ENCODE measurements at regions not wholly inside any gene's neighbourhood (a gene's known extent, or its start where the extent isn't known, plus 50 kb on each side); places are given as distances from the start of the nearest gene placed in this dataset.

DNA sequence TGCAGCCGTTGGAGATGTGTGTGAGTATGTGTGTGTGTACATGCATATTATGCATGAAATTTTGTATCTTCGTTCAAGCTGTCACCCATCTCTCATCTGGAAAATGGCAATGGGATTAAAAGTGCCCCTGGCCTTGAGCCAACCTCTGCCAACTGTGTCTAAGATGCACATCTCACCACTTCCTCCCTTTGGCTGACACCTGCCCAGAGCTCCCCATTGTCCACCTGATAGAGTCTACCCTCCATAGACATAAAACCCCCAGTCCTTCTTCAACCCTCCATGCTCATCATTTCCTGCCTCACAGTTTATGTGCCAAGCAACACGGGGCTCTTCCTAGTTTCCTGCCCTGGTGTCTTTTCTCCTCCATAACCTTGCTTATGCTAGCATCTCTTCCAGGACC, 187.5 kb upstream of the HES1 start:
- H3K4me3 ChIP-seq (ENCODE audit: insufficient read depth, low read depth, low read length): no peak overlapping the region
- H3K27ac ChIP-seq (ENCODE audit: insufficient read depth, low read depth, low read length, poor library complexity, severe bottlenecking): no peak overlapping the region
- peaks cover 20% of the 10 kb centered on the region for H3K4me1 ChIP-seq (ENCODE audit: control insufficient read depth, insufficient read depth, low read length)
- H3K27me3 ChIP-seq (ENCODE audit: control insufficient read depth, insufficient read depth, low read length, poor library complexity, severe bottlenecking): peaks cover 7% of the 10 kb centered on the region
- 95 to 98% methylated on average over 3 of the region's 3 CpGs for WGBS, 2 experiments
- H3K36me3 ChIP-seq (ENCODE audit: control insufficient read depth, insufficient read depth, low read length): no peaks in the 10 kb centered on the region
- H3K9me3 ChIP-seq (ENCODE audit: control insufficient read depth, low read length): no peaks in the 10 kb centered on the region

DNA sequence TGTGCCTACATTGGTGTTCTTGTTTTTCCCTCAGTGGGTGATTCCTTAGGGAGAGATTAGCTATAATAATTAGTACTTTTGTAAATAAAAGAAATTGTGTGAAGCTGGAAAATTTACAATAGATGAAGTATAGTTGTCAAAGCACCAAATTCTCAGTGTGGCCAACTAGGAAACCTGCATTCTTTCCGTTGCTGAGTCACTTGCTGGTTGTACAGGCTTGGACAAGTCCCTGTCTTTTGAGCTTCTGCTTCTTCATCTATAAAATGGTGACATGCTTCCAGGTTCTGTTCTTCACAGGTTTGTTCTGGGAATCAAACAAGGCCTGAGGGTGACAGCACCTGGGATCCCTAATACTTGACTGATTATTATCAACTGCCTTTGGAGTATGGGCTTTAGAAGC, 184.1 kb upstream of the HES1 start:
- no peak overlapping the region for H3K4me3 ChIP-seq (ENCODE audit: insufficient read depth, low read depth, low read length)
- 94% methylated on average over 1 of the region's 1 CpG for WGBS, 2 experiments
- H3K36me3 ChIP-seq (ENCODE audit: control insufficient read depth, insufficient read depth, low read length): no peaks in the 10 kb centered on the region
- H3K27ac ChIP-seq (ENCODE audit: insufficient read depth, low read depth, low read length, poor library complexity, severe bottlenecking): no peak overlapping the region
- H3K4me1 ChIP-seq (ENCODE audit: control insufficient read depth, insufficient read depth, low read length): no peaks in the 10 kb centered on the region
- peaks cover 4% of the 10 kb centered on the region for H3K9me3 ChIP-seq (ENCODE audit: control insufficient read depth, low read length)
- no peaks in the 10 kb centered on the region for H3K27me3 ChIP-seq (ENCODE audit: control insufficient read depth, insufficient read depth, low read length, poor library complexity, severe bottlenecking)

DNA sequence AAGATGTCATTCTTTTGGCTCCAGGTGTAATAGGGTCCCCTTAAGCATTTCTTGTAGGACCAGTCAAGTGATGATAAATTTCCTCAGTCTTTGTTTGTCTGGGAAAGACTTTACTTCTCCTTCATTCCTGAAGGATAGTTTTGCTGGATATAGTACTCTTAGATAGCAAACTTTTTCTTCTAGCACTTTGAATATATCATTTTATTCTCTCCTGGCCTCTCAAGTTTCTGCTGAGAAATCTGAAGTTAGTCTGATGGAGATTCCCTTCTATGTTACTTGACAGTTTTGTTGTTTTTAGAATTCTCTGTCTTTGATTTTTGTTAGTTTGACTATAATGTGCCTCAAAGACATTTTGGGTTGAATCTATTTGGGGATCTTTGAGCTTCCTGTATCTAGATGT, 181.2 kb upstream of the HES1 start:
- Histone ChIP-seq H3K4me1 (ENCODE audit: control insufficient read depth, insufficient read depth, low read length) (no peaks in the 10 kb centered on the region), H3K4me3 (ENCODE audit: insufficient read depth, low read depth, low read length) (no peak overlapping the region), H3K27ac (ENCODE audit: insufficient read depth, low read depth, low read length, poor library complexity, severe bottlenecking) (no peak overlapping the region), H3K9me3 (ENCODE audit: control insufficient read depth, low read length) (peaks cover 4% of the 10 kb centered on the region), H3K36me3 (ENCODE audit: control insufficient read depth, insufficient read depth, low read length) (no peaks in the 10 kb centered on the region), H3K27me3 (ENCODE audit: control insufficient read depth, insufficient read depth, low read length, poor library complexity, severe bottlenecking) (no peaks in the 10 kb centered on the region)

DNA sequence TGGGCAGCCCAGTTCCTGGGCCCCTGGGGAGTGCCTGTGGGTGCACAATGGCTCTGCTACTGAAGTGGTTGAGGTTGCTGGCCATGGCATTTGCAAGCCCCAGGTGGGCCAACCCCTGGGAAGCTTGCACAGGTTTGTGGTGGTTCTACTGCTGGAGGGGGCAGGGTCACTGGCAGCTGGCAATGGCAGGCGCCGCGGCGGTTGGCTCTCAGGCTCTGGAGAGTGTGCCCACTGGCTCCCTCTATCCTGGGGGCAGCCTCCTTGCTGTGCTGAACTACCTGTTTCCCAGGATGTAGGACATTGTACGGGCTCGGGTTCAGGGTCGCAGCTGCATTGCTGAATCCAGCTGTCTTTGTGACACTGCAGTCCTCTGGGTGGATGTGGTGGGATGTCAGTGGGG, 180.2 kb upstream of the HES1 start:
- 94 to 96% methylated on average over 7 of the region's 7 CpGs for WGBS, 2 experiments
- H3K4me1 ChIP-seq (ENCODE audit: control insufficient read depth, insufficient read depth, low read length): peaks cover 2% of the 10 kb centered on the region
- H3K9me3 ChIP-seq (ENCODE audit: control insufficient read depth, low read length): peaks cover 4% of the 10 kb centered on the region
- H3K27ac ChIP-seq (ENCODE audit: insufficient read depth, low read depth, low read length, poor library complexity, severe bottlenecking): no peak overlapping the region
- no peaks in the 10 kb centered on the region for H3K36me3 ChIP-seq (ENCODE audit: control insufficient read depth, insufficient read depth, low read length)
- no peaks in the 10 kb centered on the region for H3K27me3 ChIP-seq (ENCODE audit: control insufficient read depth, insufficient read depth, low read length, poor library complexity, severe bottlenecking)
- no peak overlapping the region for H3K4me3 ChIP-seq (ENCODE audit: insufficient read depth, low read depth, low read length)

DNA sequence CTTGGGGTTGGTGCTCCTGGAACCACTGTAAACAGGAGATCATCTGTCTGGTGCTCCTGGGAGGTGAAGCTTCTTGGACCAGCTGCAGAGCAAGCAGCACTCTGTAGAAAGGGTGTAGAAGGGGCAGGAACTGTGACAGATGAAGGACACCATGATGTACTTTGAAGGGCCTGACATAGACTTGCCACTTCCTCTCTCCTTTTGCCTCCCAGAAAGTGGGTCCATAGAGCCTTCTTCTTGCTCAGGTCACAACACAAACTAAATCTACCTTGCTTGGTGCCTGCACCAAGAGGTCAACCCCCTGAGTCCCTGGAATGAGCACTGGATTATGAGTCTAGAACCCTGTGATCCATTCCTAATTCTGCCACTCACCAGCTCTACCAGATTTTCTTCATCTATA, 176.1 kb upstream of the HES1 start:
- Histone ChIP-seq H3K4me3 (ENCODE audit: insufficient read depth, low read depth, low read length) (no peak overlapping the region), H3K36me3 (ENCODE audit: control insufficient read depth, insufficient read depth, low read length) (no peaks in the 10 kb centered on the region), H3K9me3 (ENCODE audit: control insufficient read depth, low read length) (no peaks in the 10 kb centered on the region), H3K27me3 (ENCODE audit: control insufficient read depth, insufficient read depth, low read length, poor library complexity, severe bottlenecking) (peaks cover 4% of the 10 kb centered on the region), H3K4me1 (ENCODE audit: control insufficient read depth, insufficient read depth, low read length) (peaks cover 13% of the 10 kb centered on the region), H3K27ac (ENCODE audit: insufficient read depth, low read depth, low read length, poor library complexity, severe bottlenecking) (no peak overlapping the region)

DNA sequence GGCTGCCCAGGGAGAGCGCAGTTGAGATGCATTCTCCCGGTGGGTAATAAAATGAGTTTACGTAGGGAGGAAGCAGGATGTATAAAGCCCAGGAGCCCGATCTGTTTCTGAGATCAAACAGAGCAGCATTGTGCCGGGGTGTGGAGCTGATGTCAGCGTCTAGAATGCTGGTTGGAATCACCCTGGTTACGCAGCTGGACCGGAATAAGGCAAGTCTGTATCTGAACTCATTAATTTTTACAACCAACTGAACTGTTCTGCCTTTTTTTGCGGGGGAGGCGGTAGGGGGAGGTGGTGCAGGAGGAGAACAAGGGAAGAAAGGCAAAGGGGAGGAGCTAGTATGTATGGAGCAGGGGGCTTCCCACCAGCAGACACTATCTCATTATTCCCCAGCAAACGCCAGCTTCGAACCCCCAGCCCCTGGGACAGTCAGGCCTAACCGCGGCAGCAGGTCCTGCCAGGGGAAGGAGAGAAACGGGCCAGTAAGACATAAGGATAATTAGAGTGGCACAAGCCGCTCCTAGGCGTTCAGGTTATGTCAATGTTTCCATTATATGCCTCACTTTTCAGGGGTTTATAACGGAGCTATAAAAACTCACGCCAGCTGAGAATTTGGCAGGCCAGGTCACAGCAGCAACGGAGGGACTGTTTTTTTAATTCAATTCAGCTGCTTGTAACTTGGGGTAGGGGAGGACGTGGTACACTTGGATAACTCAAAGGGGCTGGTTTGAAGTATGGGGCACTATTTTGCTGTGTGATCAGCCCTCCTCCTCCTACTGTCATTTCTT, 175.3 kb upstream of the HES1 start:
- H3K4me1 ChIP-seq (ENCODE audit: control insufficient read depth, insufficient read depth, low read length): peaks cover 13% of the 10 kb centered on the region
- H3K9me3 ChIP-seq (ENCODE audit: control insufficient read depth, low read length): no peaks in the 10 kb centered on the region
- H3K4me3 ChIP-seq (ENCODE audit: insufficient read depth, low read depth, low read length): no peak overlapping the region
- 79 to 82% methylated on average over 19 to 20 of the region's 21 CpGs for WGBS, 2 experiments
- no peaks in the 10 kb centered on the region for H3K36me3 ChIP-seq (ENCODE audit: control insufficient read depth, insufficient read depth, low read length)
- peaks cover 4% of the 10 kb centered on the region for H3K27me3 ChIP-seq (ENCODE audit: control insufficient read depth, insufficient read depth, low read length, poor library complexity, severe bottlenecking)
- H3K27ac ChIP-seq (ENCODE audit: insufficient read depth, low read depth, low read length, poor library complexity, severe bottlenecking): no peak overlapping the region

DNA sequence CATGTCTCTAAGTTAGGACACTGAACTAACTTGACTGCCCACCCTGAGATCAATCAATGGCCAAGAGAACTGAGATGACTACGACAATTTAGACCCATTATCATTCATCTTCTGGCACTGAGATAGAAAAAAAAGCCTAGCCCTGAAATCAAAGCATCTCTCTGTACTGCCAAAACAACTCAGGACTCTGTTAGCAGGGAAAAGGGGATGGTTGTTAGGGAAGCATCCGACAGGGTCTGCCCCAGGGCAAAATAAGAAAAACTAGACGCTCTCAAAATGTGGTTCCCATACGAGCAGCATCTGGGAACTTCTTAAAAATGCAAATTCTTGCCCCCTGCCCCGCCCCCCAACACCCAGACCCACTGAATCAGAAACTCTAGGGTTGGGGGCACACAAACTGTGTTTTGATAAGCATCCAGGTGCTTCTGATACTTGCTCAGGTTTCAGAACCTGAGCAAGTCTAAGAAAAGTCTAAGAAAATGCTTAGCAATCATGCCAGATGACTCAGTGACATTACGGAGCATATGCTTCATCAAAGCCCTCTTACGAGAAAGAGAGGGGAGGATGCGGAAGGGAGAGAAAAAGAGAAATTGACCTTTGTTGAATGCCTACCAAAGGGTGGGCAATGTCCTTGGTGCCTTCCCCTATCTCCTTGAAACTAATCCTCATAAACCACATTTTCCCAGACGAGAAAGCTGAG, 172.8 kb upstream of the HES1 start:
- H3K27me3 ChIP-seq (ENCODE audit: control insufficient read depth, insufficient read depth, low read length, poor library complexity, severe bottlenecking): peaks cover 4% of the 10 kb centered on the region
- 72 to 73% methylated on average over 9 of the region's 9 CpGs for WGBS, 2 experiments
- no peaks in the 10 kb centered on the region for H3K36me3 ChIP-seq (ENCODE audit: control insufficient read depth, insufficient read depth, low read length)
- no peak overlapping the region for H3K27ac ChIP-seq (ENCODE audit: insufficient read depth, low read depth, low read length, poor library complexity, severe bottlenecking)
- H3K4me1 ChIP-seq (ENCODE audit: control insufficient read depth, insufficient read depth, low read length): peaks cover 13% of the 10 kb centered on the region
- no peaks in the 10 kb centered on the region for H3K9me3 ChIP-seq (ENCODE audit: control insufficient read depth, low read length)
- no peak overlapping the region for H3K4me3 ChIP-seq (ENCODE audit: insufficient read depth, low read depth, low read length)

DNA sequence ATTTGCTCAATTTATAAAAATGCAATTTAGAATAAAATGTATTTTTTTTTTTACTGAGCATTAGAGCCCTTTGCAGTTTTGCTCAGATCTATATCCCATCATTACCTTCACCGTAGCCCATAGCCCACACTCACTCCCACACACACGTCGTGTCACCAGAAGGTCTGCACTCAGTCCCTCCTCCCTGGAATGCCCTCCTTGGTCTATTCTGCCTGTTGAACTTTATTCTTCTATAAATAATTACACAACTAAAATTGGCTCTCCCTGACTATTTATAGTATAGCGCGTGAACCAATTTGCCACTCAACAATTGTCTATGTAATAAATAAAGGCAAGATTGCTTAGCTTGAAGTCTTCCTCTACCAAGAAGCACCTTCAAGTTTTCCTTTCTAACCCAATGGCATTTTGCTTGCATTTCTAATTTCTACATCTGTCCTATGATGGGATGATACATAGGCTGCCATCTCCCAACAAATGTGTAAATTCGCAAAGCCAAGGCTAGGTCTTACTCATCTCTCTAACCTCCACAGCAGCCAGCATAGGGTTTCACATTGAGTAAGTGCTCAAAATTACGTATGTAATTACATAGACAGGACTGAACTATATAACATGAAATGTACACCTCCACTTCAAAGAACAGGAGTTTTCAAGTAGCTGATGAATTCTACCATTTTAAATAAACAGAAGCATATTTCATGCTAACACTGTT, 172.0 kb upstream of the HES1 start:
- Histone ChIP-seq H3K9me3 (ENCODE audit: control insufficient read depth, low read length) (no peaks in the 10 kb centered on the region), H3K36me3 (ENCODE audit: control insufficient read depth, insufficient read depth, low read length) (no peaks in the 10 kb centered on the region), H3K27me3 (ENCODE audit: control insufficient read depth, insufficient read depth, low read length, poor library complexity, severe bottlenecking) (peaks cover 4% of the 10 kb centered on the region), H3K4me3 (ENCODE audit: insufficient read depth, low read depth, low read length) (no peak overlapping the region), H3K27ac (ENCODE audit: insufficient read depth, low read depth, low read length, poor library complexity, severe bottlenecking) (no peak overlapping the region), H3K4me1 (ENCODE audit: control insufficient read depth, insufficient read depth, low read length) (peaks cover 13% of the 10 kb centered on the region)
- 89 to 90% methylated on average over 7 of the region's 7 CpGs for WGBS, 2 experiments

DNA sequence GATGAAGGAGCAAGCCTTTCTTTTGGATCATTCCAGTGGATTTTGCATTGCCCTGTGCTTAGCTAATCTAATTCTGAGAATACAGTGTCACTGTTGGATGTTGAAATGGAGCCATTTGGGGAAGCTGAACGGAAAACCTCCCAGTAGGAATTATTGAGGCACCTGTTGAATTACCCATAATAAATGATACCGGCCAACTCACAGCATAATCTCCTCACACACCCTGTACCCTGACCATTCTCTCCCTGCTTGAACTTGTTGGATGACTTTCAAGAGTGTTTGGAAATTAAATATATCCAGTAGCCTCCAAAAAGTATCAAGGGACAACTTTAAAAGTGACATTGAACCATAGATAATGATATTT, 171.4 kb upstream of the HES1 start:
- WGBS, 2 experiments: 69 to 100% methylated on average over 2 of the region's 2 CpGs

DNA sequence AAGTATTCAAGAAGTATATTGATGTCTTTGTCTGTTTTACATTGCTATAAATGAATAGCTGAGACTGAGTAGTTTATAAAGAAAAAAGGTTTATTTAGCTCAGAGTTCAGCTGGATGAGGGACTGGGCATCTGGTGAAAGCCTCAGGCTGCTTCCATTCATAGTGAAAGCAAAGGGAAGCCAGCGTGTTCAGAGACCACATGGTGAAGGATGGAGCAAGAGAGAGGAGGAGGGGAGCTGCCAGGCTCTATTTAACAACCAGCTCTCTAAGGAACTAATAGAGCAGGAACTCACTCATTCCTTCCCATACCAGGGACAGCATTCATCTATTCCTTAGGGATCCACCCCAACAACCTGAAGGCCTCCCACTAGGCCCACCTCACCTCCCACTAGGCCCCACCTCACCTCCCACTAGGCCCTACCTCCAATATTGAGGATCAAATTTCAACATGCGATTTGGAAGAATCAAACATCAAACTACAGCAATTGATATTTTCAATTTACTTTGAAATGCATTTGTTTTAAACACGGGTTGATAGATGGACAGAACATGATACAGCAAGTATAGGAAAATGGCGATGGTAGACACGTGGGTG, 167.5 kb upstream of the HES1 start:
- Histone ChIP-seq H3K27ac (ENCODE audit: insufficient read depth, low read depth, low read length, poor library complexity, severe bottlenecking) (no peak overlapping the region), H3K9me3 (ENCODE audit: control insufficient read depth, low read length) (no peaks in the 10 kb centered on the region)
- 82 to 90% methylated on average over 5 of the region's 5 CpGs for WGBS, 2 experiments

More for the DNA sequence above, 171.4 kb upstream of the HES1 start:
- H3K27ac ChIP-seq (ENCODE audit: insufficient read depth, low read depth, low read length, poor library complexity, severe bottlenecking): no peak overlapping the region
- no peaks in the 10 kb centered on the region for H3K36me3 ChIP-seq (ENCODE audit: control insufficient read depth, insufficient read depth, low read length)
- H3K9me3 ChIP-seq (ENCODE audit: control insufficient read depth, low read length): no peaks in the 10 kb centered on the region
- peaks cover 13% of the 10 kb centered on the region for H3K4me1 ChIP-seq (ENCODE audit: control insufficient read depth, insufficient read depth, low read length)
- H3K27me3 ChIP-seq (ENCODE audit: control insufficient read depth, insufficient read depth, low read length, poor library complexity, severe bottlenecking): peaks cover 4% of the 10 kb centered on the region
- no peak overlapping the region for H3K4me3 ChIP-seq (ENCODE audit: insufficient read depth, low read depth, low read length)

More for the DNA sequence above, 167.5 kb upstream of the HES1 start:
- H3K4me3 ChIP-seq (ENCODE audit: insufficient read depth, low read depth, low read length): no peak overlapping the region
- H3K4me1 ChIP-seq (ENCODE audit: control insufficient read depth, insufficient read depth, low read length): peaks cover 13% of the 10 kb centered on the region
- H3K27me3 ChIP-seq (ENCODE audit: control insufficient read depth, insufficient read depth, low read length, poor library complexity, severe bottlenecking): peaks cover 4% of the 10 kb centered on the region
- no peaks in the 10 kb centered on the region for H3K36me3 ChIP-seq (ENCODE audit: control insufficient read depth, insufficient read depth, low read length)
